ENCODE measurements at regions not wholly inside any gene's neighbourhood (a gene's known extent, or its start where the extent isn't known, plus 50 kb on each side); places are given as distances from the start of the nearest gene placed in this dataset.
"Not testable (repeated sequence)": the region's sequence is repeated elsewhere in the genome, so short reads cannot be mapped to it uniquely, and the experiment has no call there.

GRCh38 chr16:29257419-29258336 is 148.8 kb downstream of the NPIPB11 start:
- not testable (repeated sequence) for DNase-seq

- DNase-seq = no peak
Observed at GRCh38 chr16:29256501-29256981, 150.0 kb downstream of the NPIPB11 start.

- not testable (repeated sequence) for DNase-seq
Observed at GRCh38 chr16:29255957-29256356, 150.6 kb downstream of the NPIPB11 start.

GRCh38 chr16:29255496-29255796 is 151.1 kb downstream of the NPIPB11 start:
- DNase-seq = not testable (repeated sequence)

- no peak for DNase-seq
Observed at GRCh38 chr16:29254676-29255495, 151.6 kb downstream of the NPIPB11 start.

- not testable (repeated sequence) for DNase-seq
Observed at GRCh38 chr16:29253716-29254590, 152.6 kb downstream of the NPIPB11 start.

GRCh38 chr16:29253066-29253590 is 153.4 kb downstream of the NPIPB11 start:
- DNase-seq = not testable (repeated sequence)

GRCh38 chr16:29252311-29252710 is 154.2 kb downstream of the NPIPB11 start:
- DNase-seq = not testable (repeated sequence)

GRCh38 chr16:29251571-29252011 is 154.9 kb downstream of the NPIPB11 start:
- DNase-seq = not testable (repeated sequence)

- not testable (repeated sequence) for DNase-seq
Observed at GRCh38 chr16:29250923-29251434, 155.5 kb downstream of the NPIPB11 start.

GRCh38 chr16:29250469-29250868 is 156.0 kb downstream of the NPIPB11 start:
- DNase-seq = not testable (repeated sequence)

- not testable (repeated sequence) for DNase-seq
Observed at GRCh38 chr16:29248940-29249318, 157.6 kb downstream of the NPIPB11 start.

GRCh38 chr16:29248306-29248939 is 158.1 kb downstream of the NPIPB11 start:
- DNase-seq = peak; percentile 14

- DNase-seq = not testable (repeated sequence)
Observed at GRCh38 chr16:29246091-29246490, 160.4 kb downstream of the NPIPB11 start.

- no peak for DNase-seq
Observed at GRCh38 chr16:29237971-29238370, 168.5 kb downstream of the NPIPB11 start.

- not testable (repeated sequence) for DNase-seq
Observed at GRCh38 chr16:29237495-29237894, 169.0 kb downstream of the NPIPB11 start.

- not testable (repeated sequence) for DNase-seq
Observed at GRCh38 chr16:29237023-29237422, 169.5 kb downstream of the NPIPB11 start.

GRCh38 chr16:29235836-29236370 is 170.6 kb downstream of the NPIPB11 start:
- DNase-seq = not testable (repeated sequence)

GRCh38 chr16:29234536-29235275 is 171.8 kb downstream of the NPIPB11 start:
- DNase-seq = not testable (repeated sequence)

- not testable (repeated sequence) for DNase-seq
Observed at GRCh38 chr16:29233705-29234404, 172.7 kb downstream of the NPIPB11 start.
